Keratinocyte (primary cell): ENCODE measurements at regions not wholly inside any gene's neighbourhood (a gene's known extent, or its start where the extent isn't known, plus 50 kb on each side); places are given as distances from the start of the nearest gene placed in this dataset.

Experiments
- DNase-seq: peaks from one replicate; pipeline ENCODE4 v3.0.0-alpha.2; 2011; ENCODE audit warnings: low read depth, missing footprints, low spot score
- FAIRE-seq: peaks from 2 replicates; lab custom pipeline; 2011; peaks lifted over from hg19 to GRCh38; lab: Jason Lieb, UNC
- H2AFZ ChIP-seq: 2 replicates; pipeline ENCODE4 v1.6.0; 2012; ENCODE audit warnings: low read length, control low read depth, inconsistent platforms; ENCODE audit not compliant: control insufficient read depth
- H3K27ac ChIP-seq: 2 replicates; pipeline ENCODE4 v1.5.1; 2011; ENCODE audit warnings: low read length; ENCODE audit not compliant: control insufficient read depth, insufficient read depth
- H3K27me3 ChIP-seq: 3 replicates; pipeline ENCODE4 v1.6.0; 2011; ENCODE audit warnings: low read length; ENCODE audit not compliant: control insufficient read depth, insufficient read depth; ENCODE audit errors: extremely low read depth
- H3K36me3 ChIP-seq, 2 experiments: 2 replicates in 1 of 2; 3 replicates in 1 of 2; pipeline ENCODE4 v1.5.1; 2011; ENCODE audit warnings: low read length in 2 of 2, mild to moderate bottlenecking in 1 of 2; ENCODE audit not compliant: control insufficient read depth in 2 of 2, insufficient read depth in 2 of 2; ENCODE audit errors: extremely low read depth in 1 of 2
- H3K4me1 ChIP-seq: 3 replicates; pipeline ENCODE4 v1.5.1; 2011; ENCODE audit warnings: low read length; ENCODE audit not compliant: control insufficient read depth, insufficient read depth; ENCODE audit errors: extremely low read depth
- H3K4me2 ChIP-seq: 3 replicates; pipeline ENCODE4 v1.6.0; 2011; ENCODE audit warnings: low read depth, low read length; ENCODE audit not compliant: control insufficient read depth, insufficient read depth; ENCODE audit errors: extremely low read depth
- H3K4me3 ChIP-seq, 3 experiments: fragments of 200-600 bp in 1 of 3; sonication (generic) in 1 of 3; 2 replicates in 2 of 3; 3 replicates in 1 of 3; pipeline ENCODE4 v1.5.1; 2011 to 2016; ENCODE audit warnings: low read length in 3 of 3, mild to moderate bottlenecking in 3 of 3, control low read depth in 2 of 3, inconsistent platforms in 1 of 3, low read depth in 1 of 3, mixed read lengths in 1 of 3, mixed run types in 1 of 3, moderate library complexity in 1 of 3; ENCODE audit not compliant: control insufficient read depth in 2 of 3, insufficient read depth in 2 of 3; ENCODE audit errors: extremely low read depth in 1 of 3
- H3K79me2 ChIP-seq: 2 replicates; pipeline ENCODE4 v1.6.0; 2012; ENCODE audit warnings: low read length; ENCODE audit not compliant: control insufficient read depth, insufficient read depth
- H3K9ac ChIP-seq: 3 replicates; pipeline ENCODE4 v1.6.0; 2011; ENCODE audit warnings: low read length; ENCODE audit not compliant: control insufficient read depth, insufficient read depth; ENCODE audit errors: extremely low read depth
- H3K9me1 ChIP-seq: 3 replicates; pipeline ENCODE4 v1.6.0; 2011; ENCODE audit warnings: low read length; ENCODE audit not compliant: control insufficient read depth, insufficient read depth; ENCODE audit errors: extremely low read depth
- H3K9me3 ChIP-seq: 2 replicates; pipeline ENCODE4 v1.5.1; 2012; ENCODE audit warnings: low read depth, low read length; ENCODE audit not compliant: control insufficient read depth
- H4K20me1 ChIP-seq: 3 replicates; pipeline ENCODE4 v1.6.0; 2011; ENCODE audit warnings: low read length; ENCODE audit not compliant: control insufficient read depth, insufficient read depth; ENCODE audit errors: extremely low read depth
- EZH2 ChIP-seq: IDR thresholded peaks from one replicate; pipeline ENCODE4 v1.6.1; 2012; ENCODE audit warnings: inconsistent platforms, mild to moderate bottlenecking, low read length, moderate library complexity
- dilution Hi-C: fragments of 300-500 bp; cut with MboI; formaldehyde crosslinking; loops from one replicate; pipeline ENCODE4 v1.7.0; 2020; ENCODE audit warnings: low sequenced_read_pairs; ENCODE audit not compliant: extremely low pct_ligation_motif_present
- TF ChIP-seq, protein P1 (sequence below), 3 experiments: IDR thresholded peaks in 1 of 3; conservative IDR thresholded peaks in 1 of 3; optimal IDR thresholded peaks in 1 of 3; 2 replicates in 2 of 3; 3 replicates in 1 of 3; pipeline versions ENCODE3 to v1.5.1; 2011; ENCODE audit warnings: low read length in 3 of 3, mild to moderate bottlenecking in 3 of 3, moderate library complexity in 2 of 3, control low read depth in 1 of 3, inconsistent platforms in 1 of 3; ENCODE audit not compliant: insufficient read depth in 2 of 3; ENCODE audit errors: extremely low read depth in 1 of 3

DNA sequence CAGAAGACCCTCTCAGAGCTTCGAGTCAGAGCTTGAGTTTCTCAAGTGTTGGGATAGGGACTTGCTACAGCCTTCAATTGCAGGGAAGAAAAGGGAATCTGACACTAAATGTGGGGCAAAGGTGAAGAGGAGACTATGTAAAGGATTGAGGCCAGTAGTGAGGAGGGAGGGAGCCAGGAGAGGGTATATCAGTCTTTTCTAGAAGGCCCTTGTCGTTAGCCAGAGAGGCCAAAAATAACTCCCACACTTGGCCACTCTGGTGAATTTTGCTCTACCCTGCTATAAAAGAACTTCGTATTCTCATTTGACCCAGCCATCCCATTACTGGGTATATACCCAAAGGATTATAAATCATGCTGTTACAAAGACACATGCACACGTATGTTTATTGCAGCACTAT is 162.0 kb downstream of the MDFIC start:
- H3K79me2 ChIP-seq = no peaks in the 10 kb centered on the region
- peaks cover 10% of the 10 kb centered on the region for H3K4me1 ChIP-seq
- H3K4me3 ChIP-seq = no peak overlapping the region
- FAIRE-seq (no peak), DNase-seq (no peak)
- no peaks in the 10 kb centered on the region for H3K36me3 ChIP-seq
- H3K4me2 ChIP-seq = no peak overlapping the region
- H3K9me1 ChIP-seq = no peaks in the 10 kb centered on the region
- H4K20me1 ChIP-seq = no peaks in the 10 kb centered on the region
- dilution Hi-C loops = no loop called here
- no peaks in the 10 kb centered on the region for H3K9me3 ChIP-seq
- no peak overlapping the region for H2AFZ ChIP-seq
- H3K27ac ChIP-seq = no peak overlapping the region
- TF ChIP-seq EZH2 = no peak
- TF ChIP-seq, protein P1, sequence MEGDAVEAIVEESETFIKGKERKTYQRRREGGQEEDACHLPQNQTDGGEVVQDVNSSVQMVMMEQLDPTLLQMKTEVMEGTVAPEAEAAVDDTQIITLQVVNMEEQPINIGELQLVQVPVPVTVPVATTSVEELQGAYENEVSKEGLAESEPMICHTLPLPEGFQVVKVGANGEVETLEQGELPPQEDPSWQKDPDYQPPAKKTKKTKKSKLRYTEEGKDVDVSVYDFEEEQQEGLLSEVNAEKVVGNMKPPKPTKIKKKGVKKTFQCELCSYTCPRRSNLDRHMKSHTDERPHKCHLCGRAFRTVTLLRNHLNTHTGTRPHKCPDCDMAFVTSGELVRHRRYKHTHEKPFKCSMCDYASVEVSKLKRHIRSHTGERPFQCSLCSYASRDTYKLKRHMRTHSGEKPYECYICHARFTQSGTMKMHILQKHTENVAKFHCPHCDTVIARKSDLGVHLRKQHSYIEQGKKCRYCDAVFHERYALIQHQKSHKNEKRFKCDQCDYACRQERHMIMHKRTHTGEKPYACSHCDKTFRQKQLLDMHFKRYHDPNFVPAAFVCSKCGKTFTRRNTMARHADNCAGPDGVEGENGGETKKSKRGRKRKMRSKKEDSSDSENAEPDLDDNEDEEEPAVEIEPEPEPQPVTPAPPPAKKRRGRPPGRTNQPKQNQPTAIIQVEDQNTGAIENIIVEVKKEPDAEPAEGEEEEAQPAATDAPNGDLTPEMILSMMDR (optimal IDR thresholded peaks at IDR 0.05 in 1 of 3, IDR thresholded peaks at IDR 0.05 in 1 of 3, conservative IDR thresholded peaks at IDR 0.05 in 1 of 3; ENCODE audit: extremely low read depth in 1 of 3, insufficient read depth in 2 of 3, low read length in 3 of 3) = no peak
- no peaks in the 10 kb centered on the region for H3K27me3 ChIP-seq
- no peak overlapping the region for H3K9ac ChIP-seq

GRCh38 chr7:115081772-115082171 is 159.9 kb downstream of the MDFIC start:
- Histone ChIP-seq H3K4me2 (no peak overlapping the region), H3K4me1 (no peaks in the 10 kb centered on the region), H3K9me3 (no peaks in the 10 kb centered on the region), H3K79me2 (no peaks in the 10 kb centered on the region), H3K27ac (no peak overlapping the region), H2AFZ (no peak overlapping the region), H3K36me3 (no peaks in the 10 kb centered on the region), H3K4me3 (no peak overlapping the region), H3K27me3 (no peaks in the 10 kb centered on the region), H3K9ac (no peak overlapping the region), H3K9me1 (no peaks in the 10 kb centered on the region), H4K20me1 (no peaks in the 10 kb centered on the region)
- dilution Hi-C loops = no loop called here
- FAIRE-seq (no peak), DNase-seq (no peak)
- TF ChIP-seq EZH2 = no peak
- TF ChIP-seq, protein P1 (optimal IDR thresholded peaks at IDR 0.05 in 1 of 3, IDR thresholded peaks at IDR 0.05 in 1 of 3, conservative IDR thresholded peaks at IDR 0.05 in 1 of 3; ENCODE audit: extremely low read depth in 1 of 3, insufficient read depth in 2 of 3, low read length in 3 of 3) = no peak
